HEK293T (cell line): ENCODE measurements at regions not wholly inside any gene's neighbourhood (a gene's known extent, or its start where the extent isn't known, plus 50 kb on each side); places are given as distances from the start of the nearest gene placed in this dataset.

Experiments used
- CTCF ChIA-PET: fragments of 350-600 bp; formaldehyde crosslinking; extraction: SDS; loops from one replicate; lab custom pipeline; 2021; ENCODE audit warnings: antibody characterized with exemption, inconsistent platforms; lab: Yijun Ruan, JAX
- POLR2A ChIA-PET: fragments of 350-600 bp; formaldehyde crosslinking; extraction: SDS; loops from one replicate; lab custom pipeline; 2020; ENCODE audit warnings: antibody characterized with exemption, inconsistent platforms; lab: Yijun Ruan, JAX
- DNase-seq: peaks from one replicate; pipeline ENCODE4 v3.0.0; 2012; ENCODE audit warnings: mixed read lengths; ENCODE audit errors: extremely low spot score
- ARNT ChIP-seq: fragments of 450-650 bp; IDR thresholded peaks from 2 replicates; pipeline ENCODE4 v1.6.1; 2017; ENCODE audit warnings: mild to moderate bottlenecking
- BHLHE40 ChIP-seq: fragments of 450-650 bp; IDR thresholded peaks from 2 replicates; pipeline ENCODE4 v1.6.1; 2016; ENCODE audit warnings: mild to moderate bottlenecking, moderate library complexity, borderline replicate concordance
- CTBP1 ChIP-seq: fragments of 450-650 bp; IDR thresholded peaks from 2 replicates; pipeline ENCODE4 v1.6.1; 2016; ENCODE audit warnings: borderline replicate concordance
- ELF4 ChIP-seq: fragments of 450-650 bp; IDR thresholded peaks from 2 replicates; pipeline ENCODE4 v1.6.1; 2017; ENCODE audit warnings: antibody characterized with exemption
- FOXA1 ChIP-seq: fragments of 450-650 bp; IDR thresholded peaks from 2 replicates; pipeline ENCODE4 v1.6.1; 2016; ENCODE audit warnings: mild to moderate bottlenecking
- FOXK2 ChIP-seq: fragments of 450-650 bp; IDR thresholded peaks from 2 replicates; pipeline ENCODE4 v1.6.1; 2016; ENCODE audit warnings: mild to moderate bottlenecking
- FOXM1 ChIP-seq: fragments of 450-650 bp; IDR thresholded peaks from 2 replicates; pipeline ENCODE4 v1.6.1; 2017; ENCODE audit warnings: mild to moderate bottlenecking, borderline replicate concordance
- HDGF ChIP-seq: fragments of 450-650 bp; IDR thresholded peaks from 2 replicates; pipeline ENCODE4 v1.6.1; 2017; ENCODE audit warnings: antibody characterized with exemption, borderline replicate concordance
- L3MBTL2 ChIP-seq: fragments of 450-650 bp; conservative IDR thresholded peaks from 2 replicates; pipeline ENCODE4 v1.6.1; 2016; ENCODE audit warnings: mild to moderate bottlenecking
- LEF1 ChIP-seq: fragments of 450-650 bp; IDR thresholded peaks from 2 replicates; pipeline ENCODE4 v1.6.1; 2017; ENCODE audit warnings: mild to moderate bottlenecking, borderline replicate concordance
- NFRKB ChIP-seq: fragments of 450-650 bp; IDR thresholded peaks from 2 replicates; pipeline ENCODE4 v1.6.1; 2016; ENCODE audit warnings: mild to moderate bottlenecking, moderate library complexity
- SP1 ChIP-seq: fragments of 450-650 bp; IDR thresholded peaks from 2 replicates; pipeline ENCODE4 v1.6.1; 2017
- SUZ12 ChIP-seq: fragments of 450-650 bp; IDR thresholded peaks from 2 replicates; pipeline ENCODE4 v1.6.1; 2016; ENCODE audit warnings: mild to moderate bottlenecking
- TARDBP ChIP-seq: fragments of 450-650 bp; IDR thresholded peaks from 2 replicates; pipeline ENCODE4 v1.6.1; 2016
- ZNF384 ChIP-seq: fragments of 450-650 bp; IDR thresholded peaks from 2 replicates; pipeline ENCODE4 v1.6.1; 2016
- TF ChIP-seq, protein P1 (sequence below): fragments of 450-650 bp; IDR thresholded peaks from 2 replicates; pipeline ENCODE4 v1.6.1; 2016

- DNase-seq: no peak
- TF ChIP-seq ZNF384 (no peak), HDGF (no peak), ELF4 (no peak)
- CTCF ChIA-PET: no interaction called here
- POLR2A ChIA-PET: no interaction called here
Observed at GRCh38 chr2:228799208-228799588, 471.9 kb downstream of the PID1 start.

GRCh38 chr2:228798458-228799207, 472.5 kb downstream of the PID1 start:
- DNase-seq: no peak
- ChIA-PET POLR2A (no interaction called here), CTCF (no interaction called here)
- TF ChIP-seq FOXK2 (no peak), BHLHE40 (no peak), ELF4 (no peak), HDGF (no peak)

GRCh38 chr2:228796386-228796785, 474.7 kb downstream of the PID1 start:
- POLR2A ChIA-PET: no interaction called here
- TF ChIP-seq FOXM1 (no peak), TARDBP (no peak), LEF1 (no peak), FOXA1 (no peak), SP1 (no peak), ELF4 (no peak), ARNT (no peak), L3MBTL2 (no peak), NFRKB (no peak)
- no peak for DNase-seq
- CTCF ChIA-PET: no interaction called here

DNA sequence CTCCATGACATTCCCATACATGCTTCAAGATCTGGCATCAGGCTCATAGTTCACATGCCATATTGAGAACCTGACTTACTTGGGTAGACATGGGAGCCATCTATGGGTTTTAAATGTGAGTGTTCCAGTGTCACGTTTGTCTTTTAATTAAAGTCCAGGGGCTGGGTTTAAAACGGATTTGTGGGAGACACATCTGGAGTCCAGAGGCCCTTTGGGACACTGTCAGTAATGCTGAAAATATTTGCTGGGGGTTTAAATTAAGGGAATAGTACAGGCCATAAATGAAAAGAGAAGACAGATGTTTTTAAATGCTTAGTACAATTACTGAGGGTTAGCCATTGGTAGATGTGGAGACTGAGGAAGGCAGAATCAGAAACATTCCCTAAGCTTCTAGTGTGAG, 478.0 kb downstream of the PID1 start:
- POLR2A ChIA-PET: no interaction called here
- TF ChIP-seq SP1: no peak
- no peak for TF ChIP-seq ARNT
- no peak for TF ChIP-seq BHLHE40
- no peak for TF ChIP-seq LEF1
- TF ChIP-seq FOXK2: no peak
- TF ChIP-seq TARDBP: no peak
- no peak for TF ChIP-seq HDGF
- TF ChIP-seq, protein P1, sequence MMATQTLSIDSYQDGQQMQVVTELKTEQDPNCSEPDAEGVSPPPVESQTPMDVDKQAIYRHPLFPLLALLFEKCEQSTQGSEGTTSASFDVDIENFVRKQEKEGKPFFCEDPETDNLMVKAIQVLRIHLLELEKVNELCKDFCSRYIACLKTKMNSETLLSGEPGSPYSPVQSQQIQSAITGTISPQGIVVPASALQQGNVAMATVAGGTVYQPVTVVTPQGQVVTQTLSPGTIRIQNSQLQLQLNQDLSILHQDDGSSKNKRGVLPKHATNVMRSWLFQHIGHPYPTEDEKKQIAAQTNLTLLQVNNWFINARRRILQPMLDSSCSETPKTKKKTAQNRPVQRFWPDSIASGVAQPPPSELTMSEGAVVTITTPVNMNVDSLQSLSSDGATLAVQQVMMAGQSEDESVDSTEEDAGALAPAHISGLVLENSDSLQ: no peak
- no peak for TF ChIP-seq NFRKB
- CTCF ChIA-PET: no interaction called here
- DNase-seq: no peak

GRCh38 chr2:228786901-228787300, 484.2 kb downstream of the PID1 start:
- ChIA-PET POLR2A (no interaction called here), CTCF (no interaction called here)
- DNase-seq: no peak
- no peak for TF ChIP-seq L3MBTL2
- TF ChIP-seq ARNT: no peak
- TF ChIP-seq FOXA1: no peak
- TF ChIP-seq LEF1: no peak
- TF ChIP-seq, protein P1: no peak
- TF ChIP-seq TARDBP: no peak
- no peak for TF ChIP-seq SP1
- TF ChIP-seq FOXM1: no peak
- TF ChIP-seq ELF4: no peak
- no peak for TF ChIP-seq FOXK2
- no peak for TF ChIP-seq ZNF384
- TF ChIP-seq SUZ12: no peak
- no peak for TF ChIP-seq HDGF
- TF ChIP-seq BHLHE40: no peak
- TF ChIP-seq CTBP1: no peak
- TF ChIP-seq NFRKB: no peak

GRCh38 chr2:228782281-228782680, 488.8 kb downstream of the PID1 start:
- CTCF ChIA-PET: no interaction called here
- DNase-seq: no peak
- POLR2A ChIA-PET: no interaction called here
- TF ChIP-seq CTBP1: no peak
- TF ChIP-seq TARDBP: no peak
- TF ChIP-seq SP1: no peak
- no peak for TF ChIP-seq ARNT
- TF ChIP-seq L3MBTL2: no peak
- TF ChIP-seq FOXK2: no peak
- no peak for TF ChIP-seq SUZ12
- no peak for TF ChIP-seq BHLHE40
- no peak for TF ChIP-seq FOXA1

GRCh38 chr2:228777855-228778355, 493.2 kb downstream of the PID1 start:
- no peak for TF ChIP-seq FOXK2
- TF ChIP-seq NFRKB: no peak
- no peak for TF ChIP-seq BHLHE40
- no peak for TF ChIP-seq CTBP1
- no peak for TF ChIP-seq LEF1
- TF ChIP-seq TARDBP: no peak
- no peak for TF ChIP-seq FOXM1
- no peak for TF ChIP-seq SUZ12
- TF ChIP-seq SP1: no peak
- ChIA-PET CTCF (no interaction called here), POLR2A (no interaction called here)
- DNase-seq: no peak
